GM19240 (cell line): ENCODE measurements at regions not wholly inside any gene's neighbourhood (a gene's known extent, or its start where the extent isn't known, plus 50 kb on each side); places are given as distances from the start of the nearest gene placed in this dataset.
"Not testable (repeated sequence)": the region's sequence is repeated elsewhere in the genome, so short reads cannot be mapped to it uniquely, and the experiment has no call there.

Experiments used
- DNase-seq: peaks from one replicate; pipeline ENCODE4 v3.0.0; 2011; ENCODE audit warnings: low spot score; ENCODE audit not compliant: insufficient read length

DNA sequence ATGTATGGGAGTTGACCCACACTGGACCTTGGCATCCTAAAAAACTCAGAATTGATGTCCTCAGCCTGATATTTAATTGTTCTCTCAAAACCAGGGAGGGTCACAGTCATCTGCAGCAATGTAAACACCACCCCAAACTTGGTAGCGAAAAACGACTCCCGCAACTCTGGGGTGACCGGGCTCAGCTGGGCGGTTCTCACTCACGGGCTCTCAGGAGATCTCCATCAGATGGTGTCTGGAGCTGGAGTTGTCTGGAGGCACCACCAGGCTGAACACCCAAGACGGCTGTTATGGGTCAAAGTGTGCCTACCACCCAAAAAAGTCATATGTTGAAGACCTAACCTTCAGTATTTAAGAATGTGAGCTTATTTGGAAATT, 50.9 kb upstream of the NXT1 start:
- no peak for DNase-seq

DNA sequence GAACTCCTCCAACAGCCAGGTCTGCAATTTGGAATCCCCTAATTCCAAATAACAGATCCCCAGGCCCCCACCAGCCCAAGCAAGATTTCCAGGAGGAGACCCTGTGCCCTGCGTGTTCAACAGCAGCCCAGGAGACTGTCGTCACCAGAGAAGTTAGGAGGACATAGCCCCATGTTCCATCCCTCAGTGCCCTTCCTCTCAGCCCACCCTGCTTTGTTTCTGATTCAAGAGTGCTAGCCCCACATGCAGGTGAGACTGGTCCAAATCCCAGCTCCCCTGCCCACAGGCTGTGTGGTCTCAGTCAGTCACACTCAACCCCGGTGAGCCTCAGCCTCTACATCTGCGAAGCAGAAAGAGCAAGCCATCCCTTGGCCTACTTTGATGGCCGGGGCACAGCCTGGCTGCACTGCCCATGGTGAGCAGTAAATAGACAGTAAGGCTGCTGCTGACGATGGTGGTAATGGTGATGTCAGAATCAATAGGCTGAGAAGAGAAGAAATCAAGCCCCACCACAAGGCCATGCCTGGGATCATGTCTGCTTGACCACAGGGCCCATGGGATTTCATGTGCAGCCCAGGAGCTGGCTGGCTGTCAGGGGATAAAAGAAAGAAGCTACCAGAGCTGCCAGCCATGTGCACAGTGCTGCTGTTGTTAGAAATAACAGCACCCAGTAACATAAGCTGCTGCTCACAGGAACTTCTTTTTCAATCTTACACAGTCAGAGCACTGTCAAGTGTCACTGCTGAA, 51.5 kb upstream of the NXT1 start:
- no peak for DNase-seq

DNA sequence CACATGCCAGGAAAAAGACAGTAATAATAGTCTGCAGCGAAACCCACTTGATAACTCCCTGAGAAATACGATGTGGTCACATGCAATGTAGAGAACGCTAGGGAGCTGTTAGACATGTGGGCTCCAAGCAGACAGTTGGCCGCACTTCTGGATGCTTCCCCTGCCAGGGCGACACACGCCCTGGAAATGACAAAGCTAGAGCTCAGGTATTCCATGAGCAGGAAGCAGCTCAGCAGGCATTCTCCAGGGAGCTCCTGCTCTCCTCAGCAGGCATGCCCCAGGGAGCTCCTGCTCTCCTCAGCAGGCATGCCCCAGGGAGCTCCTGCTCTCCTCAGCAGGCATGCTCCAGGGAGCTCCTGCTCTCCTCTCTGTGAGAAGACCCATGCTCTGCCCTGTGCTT, 52.4 kb upstream of the NXT1 start:
- no peak for DNase-seq

DNA sequence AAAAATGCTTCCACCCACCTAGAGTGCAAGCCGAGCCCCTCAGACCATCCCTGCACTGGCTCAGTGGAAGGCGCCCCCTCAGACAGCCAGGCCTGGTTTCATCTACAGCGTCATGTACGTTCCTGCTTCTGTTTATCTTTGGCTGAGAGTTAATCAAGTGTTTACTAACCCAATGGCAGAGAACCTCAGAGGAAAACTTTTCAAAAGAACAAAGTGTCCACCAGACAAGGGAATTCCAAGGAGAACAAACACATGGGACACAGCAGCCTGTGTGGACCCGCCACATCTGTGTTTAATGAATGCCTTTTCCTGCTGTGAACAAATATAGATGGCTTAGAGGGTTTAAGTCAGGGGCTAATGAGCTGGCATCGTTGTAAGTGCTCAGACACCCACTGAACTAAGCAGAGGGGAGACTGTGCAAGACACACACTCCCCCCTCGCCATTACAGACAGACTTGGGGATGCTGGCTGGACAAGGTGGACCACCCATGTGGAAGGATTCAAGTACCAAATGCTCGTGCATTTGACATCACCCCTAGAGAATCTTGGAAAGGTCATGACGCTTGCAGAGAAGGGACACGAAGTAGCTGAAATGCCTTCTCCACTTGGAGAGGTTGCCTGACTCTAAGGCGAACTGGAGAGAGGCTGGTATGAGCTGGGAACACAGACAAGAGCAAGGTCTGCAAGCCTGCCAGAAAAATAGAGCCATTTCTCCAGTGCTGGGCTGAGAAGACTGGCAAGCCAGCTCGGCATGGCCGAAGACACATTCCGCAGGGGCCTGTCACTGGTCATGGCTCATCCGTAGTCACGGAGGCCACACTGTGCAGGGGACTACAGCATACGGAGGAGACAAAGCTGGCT, 53.5 kb upstream of the NXT1 start:
- DNase-seq, result no peak

DNA sequence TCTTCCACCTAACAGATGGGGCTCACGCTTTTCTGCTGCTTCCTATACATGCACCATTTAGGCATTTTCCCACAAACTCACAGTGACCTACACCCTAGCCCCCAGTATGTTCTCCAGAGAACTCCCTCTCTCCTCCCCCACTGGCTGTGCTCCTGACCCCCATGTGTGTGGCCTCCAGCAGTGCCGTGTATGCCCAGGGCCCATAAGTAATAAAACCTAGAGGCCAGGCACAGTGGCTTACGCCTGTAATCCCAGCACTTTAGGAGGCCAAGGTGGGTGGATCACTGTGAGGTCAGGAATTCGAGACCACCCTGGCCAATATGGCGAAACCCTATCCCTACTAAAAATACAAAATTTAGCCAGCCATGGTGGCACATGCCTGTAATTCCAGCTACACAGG, 54.7 kb upstream of the NXT1 start:
- DNase-seq, result no peak

DNA sequence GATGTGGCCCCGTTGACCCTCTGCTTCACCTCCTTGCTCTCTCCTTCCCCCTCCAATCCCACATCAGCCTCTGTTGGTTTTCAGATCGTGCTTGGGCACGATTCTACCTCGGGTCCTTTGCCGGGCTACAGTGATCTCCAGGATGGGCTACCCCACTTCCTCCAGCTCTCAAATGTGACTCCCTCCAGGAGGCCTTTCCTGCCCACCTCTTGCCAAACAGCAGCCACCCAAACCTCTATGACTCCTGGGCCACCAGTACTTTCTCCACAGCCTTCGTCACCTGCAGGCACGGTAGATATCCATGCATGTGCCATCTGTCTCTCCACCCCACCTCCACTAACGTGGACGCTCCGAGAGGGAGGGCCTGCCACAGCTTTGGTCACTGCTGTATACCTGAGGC, 55.9 kb upstream of the NXT1 start:
- DNase-seq, result no peak

DNA sequence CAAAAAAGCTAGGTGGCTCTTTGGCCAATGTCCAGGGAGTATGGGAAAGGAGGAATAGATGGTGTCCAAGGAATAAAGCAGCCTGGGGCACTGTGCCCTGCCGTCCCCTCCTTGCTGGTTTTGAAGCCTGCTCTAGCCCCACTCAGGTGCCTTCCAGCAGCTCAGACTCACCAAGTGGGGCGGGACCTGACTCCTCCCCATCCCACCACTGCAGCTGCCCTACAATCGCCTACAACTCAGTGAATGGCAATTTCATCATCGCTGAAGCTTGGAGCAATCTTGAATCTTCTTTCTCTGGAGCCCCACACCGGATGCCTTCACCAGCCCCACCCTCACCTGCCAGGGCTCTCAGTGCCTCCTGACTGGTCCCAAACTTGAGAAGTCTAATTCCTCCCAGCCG, 56.4 kb upstream of the NXT1 start:
- DNase-seq, result no peak

DNA sequence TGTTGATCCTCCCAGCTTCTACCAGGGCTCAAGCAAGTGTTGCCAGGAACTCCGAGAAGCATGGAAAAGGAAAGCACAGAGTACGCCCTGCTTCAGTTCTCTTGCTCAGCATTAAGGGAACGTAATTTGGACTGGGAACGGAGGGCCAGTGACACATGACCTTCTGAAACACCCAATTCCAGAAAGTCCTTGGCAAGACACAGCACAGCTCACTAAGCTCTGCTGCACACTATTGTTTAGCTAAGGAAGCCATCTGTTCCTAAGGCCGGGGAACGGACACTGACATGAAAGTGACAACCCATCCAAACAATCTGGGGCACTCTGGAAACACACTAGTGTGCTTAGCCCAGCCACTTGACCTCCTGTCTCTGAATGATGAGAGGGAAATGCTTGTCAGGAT, 56.9 kb upstream of the NXT1 start:
- no peak for DNase-seq

DNA sequence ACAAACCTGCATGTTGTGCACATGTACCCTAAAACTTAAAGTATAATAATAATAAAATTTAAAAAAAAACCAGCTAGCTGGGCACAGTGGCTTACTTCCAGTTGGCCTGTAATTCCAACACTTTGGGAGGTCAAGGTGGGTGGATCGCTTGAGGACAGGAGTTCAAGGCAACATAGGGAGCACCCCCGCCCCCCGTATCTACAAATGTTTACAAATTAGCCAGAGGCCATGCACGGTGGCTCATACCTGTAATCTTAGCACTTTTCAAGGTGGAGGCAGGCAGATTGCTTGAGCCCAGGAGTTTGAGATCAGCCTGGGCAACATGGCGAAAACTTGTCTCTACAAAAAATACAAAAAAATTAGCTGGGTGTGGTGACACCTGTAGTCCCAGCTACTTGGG, 58.3 kb upstream of the NXT1 start:
- DNase-seq, result not testable (repeated sequence)

DNA sequence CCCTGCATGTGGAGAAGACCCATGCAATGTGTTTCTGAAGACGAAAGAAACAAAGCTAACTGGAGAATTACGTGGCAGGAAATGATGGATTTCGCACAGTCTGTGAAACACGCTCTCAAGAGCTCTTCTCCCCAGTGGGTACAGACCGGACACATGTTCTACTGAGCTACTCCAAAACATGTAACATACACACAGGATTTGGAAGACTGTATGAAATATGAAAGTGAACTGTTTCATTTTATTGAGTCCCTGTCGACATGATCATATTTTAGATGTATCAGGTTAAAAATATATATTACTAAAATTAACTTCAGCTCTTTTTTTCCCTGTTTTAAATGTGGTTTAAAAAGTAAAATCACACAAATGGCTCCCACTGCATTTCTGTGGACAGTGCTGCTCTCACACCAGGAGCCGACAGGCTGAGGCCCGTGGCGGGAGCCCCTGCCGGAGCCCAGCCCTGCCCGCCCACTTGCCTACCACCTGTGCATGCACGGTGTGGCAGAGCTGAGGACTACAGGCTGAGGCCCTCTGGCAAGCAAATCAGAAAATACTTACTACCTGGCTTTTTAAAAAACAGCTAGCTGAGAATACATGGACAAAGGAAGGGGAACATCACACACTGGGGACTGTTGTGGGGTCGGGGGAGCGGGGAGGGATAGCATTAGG, 58.9 kb upstream of the NXT1 start:
- DNase-seq, result no peak

DNA sequence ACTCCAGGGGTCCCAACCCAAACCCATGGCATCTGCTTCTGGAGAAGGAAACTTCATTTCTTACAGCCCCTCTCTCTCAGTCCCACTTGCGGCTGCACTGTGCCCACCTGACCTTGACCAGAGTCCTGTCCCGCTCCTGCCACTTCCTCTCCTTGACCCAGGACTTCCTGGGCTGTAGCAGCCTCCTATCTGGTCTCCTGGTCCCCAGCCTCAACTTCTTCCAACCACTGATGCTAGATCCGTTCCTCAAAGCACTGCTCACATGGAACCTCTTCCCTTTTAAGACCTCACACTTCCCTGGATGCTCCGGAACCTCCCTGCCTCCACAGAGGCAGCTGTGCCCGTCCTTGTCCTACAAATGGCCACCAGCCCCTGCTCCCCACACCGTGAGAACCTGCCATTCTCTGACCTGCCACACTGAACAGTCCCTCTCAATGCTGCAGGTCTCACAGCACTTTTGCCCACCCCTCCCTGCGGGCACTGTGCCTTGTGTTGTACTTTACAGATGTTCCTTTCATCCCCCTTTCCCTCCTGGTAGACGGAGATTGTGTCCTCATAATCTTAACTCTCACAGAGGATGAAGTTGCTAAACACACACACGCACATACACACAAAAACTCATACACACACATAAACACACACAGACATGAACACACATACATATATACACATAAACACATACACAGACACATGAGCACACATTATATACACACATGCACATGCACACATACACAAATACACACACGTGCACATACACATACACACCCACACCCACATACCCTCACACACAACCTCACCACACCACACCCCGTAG, 59.6 kb upstream of the NXT1 start:
- no peak for DNase-seq

DNA sequence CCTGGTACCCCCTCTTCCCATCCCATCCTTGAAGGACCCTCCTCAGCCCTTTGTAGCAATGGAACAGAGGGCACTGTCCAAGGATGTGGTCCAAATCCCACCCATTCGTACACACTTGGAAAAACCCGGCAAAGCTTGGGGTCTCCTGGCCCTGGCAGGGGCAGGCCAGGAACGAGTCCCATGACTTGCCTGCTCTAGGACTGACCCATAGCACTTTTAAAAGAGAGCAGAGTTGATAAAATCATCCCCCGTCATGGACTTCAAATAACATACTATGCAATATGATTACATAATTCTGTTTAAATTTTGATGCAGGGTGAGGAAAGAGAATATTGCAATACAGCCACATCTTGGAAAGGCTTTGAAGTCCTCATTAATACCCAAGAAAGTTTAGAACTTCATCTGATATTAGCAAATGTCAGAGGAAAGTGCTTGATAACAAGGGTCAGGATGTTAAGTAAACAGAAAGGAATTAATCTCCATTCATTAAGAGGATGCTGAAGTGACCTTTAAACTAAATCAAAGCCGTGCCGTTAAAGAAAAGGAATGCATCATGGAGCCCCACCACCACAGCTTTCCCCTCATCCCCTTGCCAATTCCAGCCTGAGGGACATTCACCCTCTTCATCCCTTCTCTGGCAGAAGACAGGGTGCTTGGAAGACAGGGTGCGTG, 60.7 kb upstream of the NXT1 start:
- DNase-seq, result no peak

DNA sequence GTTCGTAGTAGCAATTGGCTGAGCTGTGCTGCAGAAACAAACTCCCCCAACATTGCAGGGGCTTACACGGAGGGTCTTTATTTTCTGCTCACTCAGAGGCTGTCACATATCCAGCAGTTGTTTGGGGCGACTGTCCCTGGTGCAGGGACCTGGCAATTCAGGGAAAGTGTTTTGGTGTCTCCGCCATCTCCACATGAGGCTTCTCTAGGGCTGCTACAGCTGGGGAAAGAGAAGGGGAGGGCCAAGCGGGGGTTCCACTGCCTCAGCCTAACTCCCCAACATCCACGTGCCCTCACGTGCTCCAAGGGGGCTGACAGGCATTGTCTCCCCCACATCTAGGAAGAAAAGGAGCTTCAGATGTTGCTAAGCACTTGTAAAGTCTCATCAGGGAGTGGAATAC, 61.3 kb upstream of the NXT1 start:
- no peak for DNase-seq

DNA sequence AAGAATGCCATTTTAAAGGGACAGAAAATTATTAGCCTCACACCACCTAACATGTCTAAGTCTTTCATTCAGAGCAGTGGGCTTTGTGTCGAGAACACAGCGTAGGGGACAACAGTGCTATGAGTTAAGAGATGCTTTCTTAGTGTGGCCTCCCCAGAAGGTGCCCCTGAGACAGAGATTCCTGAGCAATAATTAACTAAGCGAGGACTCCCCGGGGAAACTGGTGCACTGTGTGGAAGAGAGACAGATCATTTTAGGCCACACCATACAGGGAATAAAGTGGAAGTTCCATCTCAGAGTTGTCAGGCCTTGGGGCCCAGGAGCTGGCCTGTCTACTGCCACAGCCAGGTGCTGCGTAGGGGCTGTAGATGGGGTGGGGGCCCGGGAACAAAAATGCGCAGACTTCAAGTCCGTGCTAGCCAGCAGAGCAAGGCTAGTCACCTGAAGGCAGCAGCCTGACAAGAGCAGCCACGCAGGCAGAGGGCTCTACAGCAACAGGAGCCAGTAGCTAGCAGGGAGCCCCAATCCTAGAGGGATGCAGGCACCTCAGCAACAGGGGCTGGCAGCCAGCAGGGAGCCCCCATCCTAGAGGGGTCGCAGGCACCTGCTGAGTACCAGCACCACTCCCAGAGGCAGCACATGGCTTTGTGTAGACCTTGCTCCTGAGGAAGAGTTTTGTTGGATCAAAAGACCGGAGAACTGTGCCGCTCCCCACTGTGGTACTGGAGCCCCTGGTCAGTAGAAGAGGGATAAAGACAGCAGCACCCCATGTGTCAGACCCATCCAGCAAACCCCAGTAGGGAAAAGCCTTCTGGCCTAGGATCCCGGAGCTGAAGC, 63.0 kb upstream of the NXT1 start:
- no peak for DNase-seq

DNA sequence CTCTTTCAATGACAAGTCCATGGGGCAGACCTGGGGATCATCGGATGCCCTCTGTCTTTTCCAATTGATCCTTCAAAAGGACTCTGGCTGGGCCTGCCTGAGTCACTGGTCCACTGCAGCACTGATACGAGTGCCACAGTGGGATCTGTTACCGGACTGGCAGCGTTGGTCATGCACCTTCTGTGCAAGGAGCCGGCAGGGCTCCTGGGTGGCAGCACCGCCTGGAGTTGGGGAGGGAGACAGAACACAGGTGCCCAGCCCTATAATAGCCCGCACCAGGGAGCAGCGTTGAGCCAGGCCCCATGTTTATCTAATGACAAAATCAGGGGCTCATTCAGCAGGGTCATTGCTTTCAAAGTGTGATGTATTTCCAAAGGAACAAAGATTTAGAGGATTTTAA, 64.2 kb upstream of the NXT1 start:
- no peak for DNase-seq

DNA sequence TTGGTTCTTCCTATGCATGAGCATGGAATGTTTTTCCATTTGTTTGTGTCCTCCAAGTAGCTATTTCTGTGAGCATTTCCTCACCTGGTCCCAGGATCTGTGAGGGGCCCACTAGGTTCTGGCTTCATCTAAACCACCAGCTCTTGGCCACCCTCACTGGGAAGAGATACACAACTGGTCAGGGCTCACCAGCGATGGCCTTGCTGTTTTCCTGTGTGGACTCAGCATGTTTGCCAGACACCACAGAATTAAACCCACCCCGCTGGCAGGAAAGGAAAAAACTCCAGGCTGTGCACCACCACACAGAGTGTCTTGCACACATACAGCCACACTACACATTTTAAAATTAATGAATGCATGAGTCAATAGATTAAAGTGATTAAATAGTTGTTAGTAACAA, 65.1 kb upstream of the NXT1 start:
- DNase-seq, result no peak

DNA sequence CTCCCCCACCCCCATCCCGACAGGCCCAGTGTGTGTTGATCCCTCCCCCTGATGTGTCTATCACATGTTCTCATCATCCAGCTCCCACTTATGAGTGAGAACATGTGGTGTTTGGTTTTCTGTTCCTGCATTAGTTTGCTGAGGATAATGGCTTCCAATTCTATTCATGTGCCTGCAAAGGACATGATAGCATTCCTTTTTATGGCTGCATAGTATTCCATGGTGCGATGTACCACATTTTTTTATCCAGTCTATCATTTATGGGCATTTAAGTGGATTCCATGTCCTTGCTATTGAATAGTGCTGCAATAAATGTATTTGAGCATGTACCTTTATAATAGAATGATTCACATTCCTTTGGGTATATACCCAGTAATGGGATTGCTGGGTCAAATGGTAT, 66.6 kb upstream of the NXT1 start:
- DNase-seq, result no peak

DNA sequence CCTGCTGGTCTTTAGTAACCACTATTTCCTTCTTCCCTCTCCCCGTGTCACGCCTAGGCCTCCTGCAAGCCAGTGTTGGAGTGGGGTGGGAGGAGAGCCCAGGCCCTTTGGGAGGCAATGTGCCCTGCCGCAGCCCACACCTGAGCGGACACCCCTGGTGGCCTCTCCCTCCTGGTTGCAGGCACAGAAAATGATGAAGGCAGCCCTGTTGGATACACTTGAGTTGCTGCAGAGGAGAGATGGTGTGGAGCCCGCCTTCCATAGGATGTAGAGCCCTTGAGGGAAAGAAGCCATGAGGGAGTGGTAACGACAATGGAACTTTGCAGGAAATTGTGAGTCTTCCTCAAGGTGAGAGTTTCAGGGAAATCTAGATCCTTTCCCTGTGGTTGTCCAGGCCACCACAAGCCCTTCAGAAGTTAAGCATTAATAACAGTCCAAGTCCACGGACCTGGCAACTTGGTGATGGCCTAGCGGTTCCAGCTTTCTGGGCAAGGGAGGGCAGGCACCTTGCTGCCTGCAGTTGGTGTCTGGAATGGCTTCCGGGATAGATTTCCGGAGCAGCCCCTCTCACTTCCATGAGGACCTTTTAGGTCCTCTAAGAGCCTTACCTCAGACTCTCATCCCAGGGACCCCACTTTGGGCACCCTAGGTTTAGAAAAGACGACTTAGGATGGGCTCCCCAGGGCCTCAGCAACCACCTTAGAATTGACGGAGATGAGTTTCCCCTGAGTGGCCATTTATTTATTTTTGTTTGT, 67.3 kb upstream of the NXT1 start:
- DNase-seq, result no peak

DNA sequence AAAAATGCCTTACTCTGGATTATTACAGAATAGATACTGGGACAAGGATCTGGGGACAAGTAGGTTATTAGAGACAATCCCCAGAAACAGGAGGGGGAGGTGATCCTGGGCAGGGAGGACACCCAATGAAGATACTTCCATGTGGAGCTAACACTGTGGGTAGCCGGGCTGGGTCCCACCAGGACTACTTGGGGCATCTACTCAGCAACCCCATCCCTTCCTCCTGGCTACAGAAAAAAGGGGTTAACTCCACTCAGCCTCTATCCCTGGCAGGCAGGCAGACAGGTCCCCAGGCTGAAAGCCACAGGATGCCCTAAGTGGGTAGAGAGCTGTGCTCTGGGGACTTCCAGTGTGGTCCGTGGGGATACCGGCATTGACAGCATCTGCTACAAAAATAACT, 68.0 kb upstream of the NXT1 start:
- DNase-seq, result no peak
